GM18867 (cell line): ENCODE measurements at regions not wholly inside any gene's neighbourhood (a gene's known extent, or its start where the extent isn't known, plus 50 kb on each side); places are given as distances from the start of the nearest gene placed in this dataset.

ENCODE experiments used
- ATAC-seq: cut with Tn5 transposase; IDR thresholded peaks from one replicate; pipeline ENCODE4 v1.9.1; 2021; ENCODE audit warnings: mild to moderate bottlenecking, moderate library complexity; ENCODE audit not compliant: unreplicated experiment

DNA sequence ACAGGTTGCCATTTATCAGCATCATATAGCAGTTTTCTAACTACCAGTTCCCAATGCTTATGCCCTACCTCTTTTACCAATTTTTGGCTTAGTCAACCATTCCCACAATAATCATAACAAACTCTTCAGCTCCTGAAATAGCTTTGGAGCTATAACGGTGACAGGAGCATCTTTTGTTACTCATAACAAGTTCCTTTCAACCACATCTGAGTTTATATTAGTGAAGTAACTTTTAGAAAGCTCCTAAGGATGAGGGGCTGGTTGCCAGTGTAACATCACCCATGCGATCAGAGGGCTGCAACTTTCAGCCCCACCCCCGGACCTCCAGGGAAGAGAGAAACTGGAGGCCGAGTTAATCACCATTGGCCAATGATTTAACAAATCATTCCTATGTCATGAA, 495.3 kb upstream of the RASGRP1 start:
- no peak for ATAC-seq

DNA sequence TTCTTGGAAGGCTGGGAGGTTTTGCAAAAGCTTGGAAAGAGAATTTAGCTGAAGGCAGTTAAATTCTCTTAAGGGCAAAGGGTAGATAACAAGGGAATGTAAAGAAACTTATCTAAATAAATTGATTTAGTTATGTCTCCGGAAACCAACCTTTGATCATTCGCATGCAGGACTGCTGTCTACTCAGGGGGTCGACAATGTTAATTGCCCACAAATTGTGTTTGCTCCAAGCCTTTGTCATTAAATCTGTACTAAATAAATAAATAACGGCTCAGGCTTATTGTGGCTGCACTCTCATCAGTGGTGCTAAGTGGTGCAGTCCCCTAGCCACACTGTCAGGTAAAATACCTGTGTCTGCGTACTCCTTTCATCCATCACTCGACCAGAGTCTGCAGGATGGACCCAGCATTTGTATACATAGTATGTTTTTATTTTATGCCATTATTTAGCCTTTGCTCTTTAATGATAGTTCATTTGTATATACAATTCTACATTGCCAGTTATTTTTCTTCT, 497.4 kb upstream of the RASGRP1 start:
- no peak for ATAC-seq

DNA sequence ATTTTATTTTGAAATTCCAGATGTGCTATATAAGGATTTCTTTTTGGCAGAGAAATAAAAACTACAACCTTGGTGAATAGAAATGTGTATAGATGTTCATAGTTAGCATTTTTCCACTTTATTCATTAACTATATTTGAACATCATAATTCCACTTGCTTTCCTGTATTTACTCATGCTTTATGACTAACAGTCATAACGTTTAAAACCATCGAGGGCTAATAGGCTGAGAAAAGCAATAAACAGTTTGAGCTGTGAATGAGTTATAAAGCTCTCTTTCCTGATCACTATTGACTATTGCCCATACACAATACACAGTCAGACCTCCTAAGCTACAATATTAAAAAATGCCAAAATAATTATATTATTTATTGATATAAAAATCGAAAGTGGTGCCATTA, 502.1 kb upstream of the RASGRP1 start:
- ATAC-seq = no peak

GRCh38 chr15:39074341-39074985, 506.4 kb upstream of the THBS1 start:
- ATAC-seq = no peak

DNA sequence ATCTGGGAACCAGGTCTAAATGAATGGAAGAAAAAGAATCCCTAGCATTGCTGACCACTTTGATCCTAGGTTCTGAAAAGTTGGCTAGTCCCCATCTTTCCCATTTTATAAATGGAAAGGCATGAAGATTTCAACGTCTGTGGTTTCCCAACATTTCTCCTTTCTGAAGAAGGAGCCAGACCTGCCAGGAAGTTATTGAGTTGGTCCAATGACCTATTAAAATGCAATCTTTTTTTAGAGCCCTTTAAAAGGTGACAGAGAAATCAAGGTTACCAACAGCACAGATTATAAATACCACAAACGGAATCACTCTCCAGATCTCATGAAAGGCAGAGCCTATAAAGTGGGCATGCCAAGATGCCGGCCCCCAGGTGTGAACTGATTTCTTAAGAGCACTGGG, 505.6 kb upstream of the THBS1 start:
- ATAC-seq = no peak

DNA sequence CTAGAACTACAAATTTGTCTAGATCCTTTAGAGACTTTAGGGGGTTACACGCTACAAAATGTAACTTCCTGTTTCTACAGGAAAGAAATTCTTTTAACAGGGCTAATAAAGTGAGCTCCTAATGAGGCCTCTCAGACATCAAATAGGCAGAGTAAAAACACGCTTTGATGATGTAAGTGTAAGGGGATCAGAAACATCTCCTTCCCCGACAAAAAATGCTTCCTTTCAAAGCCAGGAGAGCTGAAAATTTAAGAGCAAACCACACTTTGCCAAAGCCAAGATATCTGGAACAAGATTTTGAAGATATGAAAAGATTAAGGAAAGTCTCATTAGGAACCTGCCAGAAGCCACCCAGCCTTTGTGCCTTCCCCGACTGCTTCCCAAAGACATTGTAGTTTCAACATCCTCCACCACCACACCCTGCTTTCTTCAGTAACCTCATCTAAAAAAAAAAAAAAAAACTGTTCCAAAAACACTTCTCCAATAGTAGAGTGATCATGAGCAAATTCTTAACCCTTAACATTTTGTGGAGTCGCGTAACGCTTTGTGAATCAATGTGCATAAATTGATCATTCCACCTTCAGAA, 505.0 kb upstream of the THBS1 start:
- no peak for ATAC-seq

GRCh38 chr15:39078026-39078425, 502.9 kb upstream of the THBS1 start:
- no peak for ATAC-seq

GRCh38 chr15:39079296-39079847, 501.5 kb upstream of the THBS1 start:
- ATAC-seq = no peak

DNA sequence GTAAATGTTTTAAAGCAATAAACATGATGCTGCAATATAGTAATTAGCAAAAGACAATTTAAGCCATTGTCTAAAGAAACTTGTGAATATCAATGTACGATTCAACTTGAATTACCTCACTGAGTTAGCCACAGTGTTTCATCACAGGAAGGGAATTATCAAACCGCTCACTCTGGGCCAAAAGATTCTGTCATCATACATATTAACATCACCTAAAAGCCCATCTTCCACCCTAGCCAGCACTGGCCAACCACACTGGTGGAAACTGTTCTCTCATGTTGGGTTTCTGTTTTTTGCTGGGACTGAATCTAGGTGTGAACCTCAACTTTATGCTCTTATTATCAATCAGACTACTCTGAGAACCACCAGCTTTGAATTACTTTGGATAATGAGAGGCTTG, 497.7 kb upstream of the THBS1 start:
- ATAC-seq = no peak

GRCh38 chr15:39084674-39085530, 496.0 kb upstream of the THBS1 start:
- ATAC-seq = no peak

DNA sequence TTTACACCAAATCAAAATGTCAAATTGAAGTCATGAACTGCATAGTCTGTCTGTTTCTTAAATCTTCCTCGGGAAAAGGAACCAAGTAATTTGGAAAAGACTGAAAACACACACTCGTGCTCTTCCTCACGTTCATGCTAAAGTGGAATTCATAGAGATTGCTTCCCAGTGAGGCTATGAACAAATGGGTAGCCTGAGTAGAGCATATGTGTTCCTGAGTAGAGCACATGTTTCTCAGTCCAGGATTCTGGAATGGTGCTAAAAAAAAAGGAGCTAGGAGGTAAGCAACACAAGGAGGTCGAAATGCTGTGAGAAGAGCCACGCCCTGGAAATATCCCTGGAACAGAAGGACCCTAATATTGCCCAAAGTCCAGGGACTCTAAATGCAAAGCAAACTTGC, 494.2 kb upstream of the THBS1 start:
- no peak for ATAC-seq

DNA sequence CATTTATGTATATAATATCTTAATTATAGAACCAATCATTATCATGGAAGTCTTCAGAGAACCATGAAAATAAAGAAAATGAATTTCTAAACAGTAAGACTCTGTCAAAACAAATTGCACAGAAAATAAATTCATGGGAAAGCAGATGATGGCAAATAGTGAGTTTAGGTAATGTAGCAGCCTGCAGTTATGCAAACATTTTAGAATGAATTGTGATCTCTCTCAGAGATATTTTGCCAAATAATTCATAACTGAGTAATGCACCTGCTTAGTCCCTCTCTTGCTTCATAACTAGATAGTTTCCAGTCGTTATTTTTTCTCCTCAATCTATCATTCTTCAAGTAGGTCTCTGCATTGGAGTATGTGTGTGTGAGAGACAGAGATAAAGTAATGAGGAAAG, 492.7 kb upstream of the THBS1 start:
- ATAC-seq = no peak

DNA sequence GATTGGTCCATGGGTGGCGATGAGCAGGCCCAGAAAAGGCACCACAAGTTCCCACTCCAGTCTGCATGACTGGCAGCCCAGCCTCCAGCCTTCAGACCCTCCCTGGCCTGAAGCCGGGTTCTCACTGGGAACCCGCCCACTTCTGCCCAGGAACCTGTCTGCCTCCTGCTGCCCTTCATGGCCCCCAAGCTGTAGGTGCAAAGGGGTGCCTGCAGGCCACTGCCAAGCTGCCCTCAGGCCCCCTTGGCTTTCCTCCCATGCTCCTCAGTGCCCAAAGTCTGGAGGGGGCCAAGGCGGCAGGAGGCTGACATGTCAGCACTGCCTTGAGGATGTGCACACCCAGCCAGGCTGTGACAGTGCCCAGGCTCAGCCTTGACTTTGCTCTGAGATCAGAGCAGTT, 488.5 kb upstream of the THBS1 start:
- ATAC-seq = no peak

DNA sequence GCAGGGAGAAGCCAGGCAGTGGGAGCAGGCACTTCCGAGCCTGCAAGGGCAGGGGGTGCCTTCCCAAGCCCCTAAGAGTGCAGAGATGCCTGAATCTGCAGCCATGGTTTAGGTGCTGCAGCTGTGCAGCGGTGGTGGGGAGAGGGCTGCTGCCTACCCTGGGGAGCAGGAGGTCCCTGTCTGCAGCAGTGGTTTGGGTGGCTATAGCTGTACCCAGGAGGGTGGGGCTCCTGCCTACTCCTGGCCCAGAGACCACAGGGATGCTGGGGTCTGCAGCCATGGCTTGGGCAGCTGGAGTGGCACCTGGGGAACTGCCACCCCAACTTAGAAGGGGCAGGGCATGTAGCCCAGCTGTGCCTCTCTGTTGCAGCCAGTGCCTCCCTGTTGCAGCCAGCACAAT, 488.1 kb upstream of the THBS1 start:
- no peak for ATAC-seq

GRCh38 chr15:39094116-39094515, 486.8 kb upstream of the THBS1 start:
- no peak for ATAC-seq

DNA sequence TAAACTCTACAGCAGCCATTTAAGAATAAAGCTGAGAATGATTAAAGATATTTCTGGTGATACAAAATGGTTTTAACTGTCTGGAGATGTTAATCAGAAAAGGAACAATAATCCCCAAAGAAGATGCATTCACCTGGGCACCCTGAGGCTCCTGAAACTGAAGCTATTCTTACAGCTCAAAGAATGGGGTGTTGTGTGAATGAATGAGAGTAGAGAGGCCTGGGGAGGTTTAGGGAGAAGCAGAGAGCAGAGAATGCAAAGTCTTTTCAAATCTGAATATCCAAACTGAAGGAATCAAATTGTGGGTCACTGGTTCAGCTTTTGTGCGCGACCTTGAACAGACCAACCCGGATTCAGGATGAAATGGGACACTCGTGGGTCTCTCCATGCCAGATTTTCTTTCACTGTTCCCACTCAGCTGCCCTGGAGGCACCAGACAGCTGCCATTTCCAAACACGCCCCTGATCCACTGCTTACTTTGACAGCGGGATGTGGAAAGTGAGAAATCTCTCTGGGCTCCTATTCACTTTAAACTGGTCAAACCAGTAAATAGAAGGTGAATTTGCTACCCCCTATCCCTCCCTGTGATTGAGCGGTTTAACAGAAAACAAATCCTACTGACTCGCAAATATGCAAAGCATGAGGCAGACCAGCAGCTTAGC, 485.5 kb upstream of the THBS1 start:
- ATAC-seq = no peak

DNA sequence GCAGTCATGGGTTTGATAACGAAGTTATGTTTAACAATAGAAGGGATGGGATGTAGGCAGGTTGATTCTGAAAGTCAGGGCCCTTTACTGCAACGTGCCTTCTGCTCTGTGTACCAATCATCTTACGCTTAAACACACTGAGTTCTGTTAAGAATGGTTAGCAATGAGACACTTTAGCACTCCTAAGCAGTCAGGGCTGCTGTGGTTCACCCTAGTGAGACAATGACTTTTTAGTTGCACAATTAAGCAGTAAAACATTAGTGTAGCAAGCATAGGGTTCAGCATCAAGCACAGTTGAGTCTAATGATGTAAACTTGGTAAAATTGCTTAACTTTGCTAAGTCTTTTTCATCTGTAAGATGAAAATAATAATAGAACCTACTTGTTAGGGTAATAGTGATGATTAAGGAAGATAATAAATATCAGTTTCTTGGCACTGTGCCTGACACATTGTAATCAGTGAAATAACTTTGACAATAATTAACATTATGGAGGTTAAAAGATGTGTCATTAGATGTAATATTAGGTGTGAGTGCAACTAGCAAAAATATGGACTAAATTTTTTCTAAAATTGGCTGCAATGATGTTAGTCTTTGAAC, 484.2 kb upstream of the THBS1 start:
- no peak for ATAC-seq

DNA sequence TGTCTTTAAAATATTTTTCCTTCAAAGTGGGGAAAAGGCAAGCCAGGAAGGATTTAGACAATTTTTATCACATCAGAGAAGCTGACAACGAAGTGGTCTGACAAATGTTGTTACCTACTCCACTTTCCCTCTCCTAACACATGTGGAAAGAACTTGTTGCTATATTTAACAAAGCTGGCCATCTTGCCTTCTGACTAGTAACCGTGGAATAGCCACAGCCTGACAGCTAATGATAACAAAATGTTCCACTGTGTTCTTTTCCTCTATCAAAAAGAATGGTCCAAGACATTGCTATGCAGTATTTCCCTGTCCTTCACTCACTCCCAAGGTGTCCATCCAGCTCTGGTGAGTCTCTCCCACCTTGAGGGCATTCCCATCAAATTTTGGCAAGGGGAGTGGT, 481.4 kb upstream of the THBS1 start:
- ATAC-seq = no peak

DNA sequence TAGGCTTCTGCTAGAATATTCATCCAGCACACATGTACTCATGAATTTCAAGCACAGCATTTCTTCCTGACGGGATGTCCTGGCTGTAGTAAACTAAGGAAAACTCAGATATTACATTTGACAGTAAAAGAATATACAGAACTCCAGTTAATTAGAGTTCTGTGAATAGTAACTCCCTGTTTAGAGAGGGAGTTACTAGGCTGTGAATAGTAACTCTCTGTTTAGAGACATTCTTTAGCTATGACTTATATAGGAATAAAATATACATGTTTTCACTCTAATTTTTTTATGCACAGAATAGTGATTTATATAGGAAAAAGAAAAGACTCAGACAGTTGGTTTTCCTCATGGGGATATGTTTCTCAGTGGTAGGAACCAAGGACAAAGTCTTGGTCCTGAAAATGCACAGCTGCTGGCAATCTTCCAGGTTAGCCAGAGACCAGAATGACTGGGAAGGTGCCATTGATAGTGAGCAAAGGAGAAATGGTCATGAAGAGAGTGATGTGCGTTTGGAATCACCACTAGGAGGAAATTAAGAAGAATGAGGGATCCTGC, 480.7 kb upstream of the THBS1 start:
- no peak for ATAC-seq

- no peak for ATAC-seq
Observed at GRCh38 chr15:39102431-39102830, 478.4 kb upstream of the THBS1 start.
